ENCODE measurements at regions not wholly inside any gene's neighbourhood (a gene's known extent, or its start where the extent isn't known, plus 50 kb on each side); places are given as distances from the start of the nearest gene placed in this dataset.

GRCh38 chr7:86970986-86971385 is 88.5 kb downstream of the ELAPOR2 start:
- no peak overlapping the region for H3K4me3 ChIP-seq
- H3K36me3 ChIP-seq: no peaks in the 10 kb centered on the region
- DNase-seq (ENCODE audit: low spot score): no peak
- no peak for TF ChIP-seq CTCF (IDR thresholded peaks at IDR 0.05)
- no peaks in the 10 kb centered on the region for H3K9me3 ChIP-seq
- no peaks in the 10 kb centered on the region for H3K27me3 ChIP-seq
- H3K27ac ChIP-seq: no peak overlapping the region
- no peaks in the 10 kb centered on the region for H3K4me1 ChIP-seq

GRCh38 chr7:86970547-86970946 is 88.9 kb downstream of the ELAPOR2 start:
- H3K4me3 ChIP-seq: no peak overlapping the region

GRCh38 chr7:86969865-86970264 is 89.6 kb downstream of the ELAPOR2 start:
- H3K9me3 ChIP-seq: no peaks in the 10 kb centered on the region
- H3K27ac ChIP-seq: no peak overlapping the region
- TF ChIP-seq CTCF (IDR thresholded peaks at IDR 0.05): no peak
- no peaks in the 10 kb centered on the region for H3K4me1 ChIP-seq
- H3K36me3 ChIP-seq: no peaks in the 10 kb centered on the region
- H3K4me3 ChIP-seq: no peak overlapping the region
- no peak for DNase-seq (ENCODE audit: low spot score)
- H3K27me3 ChIP-seq: no peaks in the 10 kb centered on the region

More at GRCh38 chr7:86970547-86970946, 88.9 kb downstream of the ELAPOR2 start:
- Histone ChIP-seq H3K9me3 (no peaks in the 10 kb centered on the region), H3K4me1 (no peaks in the 10 kb centered on the region), H3K27me3 (no peaks in the 10 kb centered on the region), H3K36me3 (no peaks in the 10 kb centered on the region), H3K27ac (no peak overlapping the region)
- TF ChIP-seq CTCF (IDR thresholded peaks at IDR 0.05): no peak
- DNase-seq (ENCODE audit: low spot score): no peak

GRCh38 chr7:86968618-86969017 is 90.8 kb downstream of the ELAPOR2 start:
- no peak overlapping the region for H3K4me3 ChIP-seq
- no peaks in the 10 kb centered on the region for H3K36me3 ChIP-seq
- DNase-seq (ENCODE audit: low spot score): no peak
- no peak for TF ChIP-seq CTCF (IDR thresholded peaks at IDR 0.05)
- no peaks in the 10 kb centered on the region for H3K27me3 ChIP-seq
- no peaks in the 10 kb centered on the region for H3K4me1 ChIP-seq
- no peaks in the 10 kb centered on the region for H3K9me3 ChIP-seq
- no peak overlapping the region for H3K27ac ChIP-seq

- H3K9me3 ChIP-seq: no peaks in the 10 kb centered on the region
- no peak for DNase-seq (ENCODE audit: low spot score)
- TF ChIP-seq CTCF (IDR thresholded peaks at IDR 0.05): no peak
Observed at GRCh38 chr7:86966916-86967315, 92.5 kb downstream of the ELAPOR2 start.

GRCh38 chr7:86965727-86966120 is 93.7 kb downstream of the ELAPOR2 start:
- H3K4me3 ChIP-seq: no peak overlapping the region
- no peaks in the 10 kb centered on the region for H3K9me3 ChIP-seq
- no peaks in the 10 kb centered on the region for H3K36me3 ChIP-seq
- no peak for TF ChIP-seq CTCF (IDR thresholded peaks at IDR 0.05)
- H3K4me1 ChIP-seq: no peaks in the 10 kb centered on the region
- H3K27me3 ChIP-seq: no peaks in the 10 kb centered on the region
- no peak overlapping the region for H3K27ac ChIP-seq
- no peak for DNase-seq (ENCODE audit: low spot score)

More at GRCh38 chr7:86966916-86967315, 92.5 kb downstream of the ELAPOR2 start:
- Histone ChIP-seq H3K4me1 (no peaks in the 10 kb centered on the region), H3K4me3 (no peak overlapping the region), H3K27me3 (no peaks in the 10 kb centered on the region), H3K27ac (no peak overlapping the region), H3K36me3 (no peaks in the 10 kb centered on the region)
